Gastrocnemius medialis (tissue), 4 donors: ENCODE measurements at regions not wholly inside any gene's neighbourhood (a gene's known extent, or its start where the extent isn't known, plus 50 kb on each side); places are given as distances from the start of the nearest gene placed in this dataset.

Experiments used
- CTCF ChIP-seq, 5 experiments: fragments of 450-650 bp in 3 of 5; fragments of 200-600 bp in 2 of 5; sonication (generic) in 2 of 5; IDR thresholded peaks in 4 of 5; conservative IDR thresholded peaks in 1 of 5; 1 replicate in 4 of 5; 2 replicates in 1 of 5; pipeline ENCODE4 v1.5.1; 2016 to 2019; ENCODE audit warnings: antibody characterized with exemption in 5 of 5, mild to moderate bottlenecking in 3 of 5, moderate library complexity in 3 of 5
- POLR2A ChIP-seq, 2 donors: fragments of 450-650 bp; IDR thresholded peaks; one replicate each; pipeline ENCODE4 v1.6.1; 2017; ENCODE audit warnings: antibody characterized with exemption in 2 of 2, mild to moderate bottlenecking in 2 of 2, moderate library complexity in 2 of 2

- TF ChIP-seq CTCF (IDR thresholded peaks at IDR 0.05 in 4 of 5, conservative IDR thresholded peaks at IDR 0.05 in 1 of 5), result no peak
- no peak for TF ChIP-seq POLR2A (IDR thresholded peaks at IDR 0.05)
These were observed 107.2 kb upstream of the CLSTN2 start for GRCh38 chr3:139827833-139828232.
